ENCODE measurements at regions not wholly inside any gene's neighbourhood (a gene's known extent, or its start where the extent isn't known, plus 50 kb on each side); places are given as distances from the start of the nearest gene placed in this dataset.

- TF ChIP-seq POLR2A (IDR thresholded peaks at IDR 0.05; ENCODE audit: borderline replicate concordance, extremely low read depth, insufficient read depth, insufficient read length), result no peak
- TF ChIP-seq CTCF (IDR thresholded peaks at IDR 0.05 in 2 of 3, conservative IDR thresholded peaks at IDR 0.05 in 1 of 3; ENCODE audit: borderline replicate concordance in 1 of 3, insufficient read depth in 1 of 3, low read depth in 2 of 3, low read length in 2 of 3), result no peak
- TF ChIP-seq POLR2AphosphoS5 (IDR thresholded peaks at IDR 0.05; ENCODE audit: low read depth, low read length), result no peak
- no peak for TF ChIP-seq EGR1 (IDR thresholded peaks at IDR 0.05; ENCODE audit: low read depth)
- no peak for TF ChIP-seq EZH2 (IDR thresholded peaks at IDR 0.05)
- no peak for TF ChIP-seq REST (IDR thresholded peaks at IDR 0.05; ENCODE audit: low read depth)
- no peak for TF ChIP-seq EZH2phosphoT487 (IDR thresholded peaks at IDR 0.05; ENCODE audit: borderline replicate concordance)
- TF ChIP-seq MAX (IDR thresholded peaks at IDR 0.05), result no peak
Measured at GRCh38 chr2:43057026-43057741, 169.2 kb downstream of the ZFP36L2 start.
